ENCODE measurements at regions not wholly inside any gene's neighbourhood (a gene's known extent, or its start where the extent isn't known, plus 50 kb on each side); places are given as distances from the start of the nearest gene placed in this dataset.
"Not testable (repeated sequence)": the region's sequence is repeated elsewhere in the genome, so short reads cannot be mapped to it uniquely, and the experiment has no call there.

DNA sequence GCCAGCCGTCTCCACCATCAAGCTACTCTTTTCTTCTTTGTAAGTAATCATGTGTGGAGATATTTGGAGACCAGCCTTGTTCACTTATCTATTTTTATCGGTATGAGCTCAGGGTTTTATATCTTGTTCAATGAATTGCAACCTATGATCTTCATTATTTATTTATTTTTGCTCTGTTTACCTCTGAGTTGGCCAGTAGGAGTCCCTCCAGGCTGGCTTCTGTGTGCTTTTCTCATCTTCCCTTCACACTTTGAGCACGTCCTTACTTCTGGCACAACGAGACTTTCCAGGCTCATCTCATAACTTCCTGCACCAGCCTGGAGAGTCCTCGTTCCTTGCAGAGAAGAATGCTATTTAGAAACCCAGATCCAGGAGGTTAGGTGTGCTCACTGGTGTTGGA lies 375.8 kb upstream of the PODXL start:
- no peak for DNase-seq

- no peak for DNase-seq
These were observed 374.9 kb upstream of the PODXL start for GRCh38 chr7:131931370-131931769.

- DNase-seq: no peak
These were observed 373.2 kb upstream of the PODXL start for GRCh38 chr7:131929632-131930031.

- DNase-seq: no peak
These were observed 371.5 kb upstream of the PODXL start for GRCh38 chr7:131927770-131928423.

DNA sequence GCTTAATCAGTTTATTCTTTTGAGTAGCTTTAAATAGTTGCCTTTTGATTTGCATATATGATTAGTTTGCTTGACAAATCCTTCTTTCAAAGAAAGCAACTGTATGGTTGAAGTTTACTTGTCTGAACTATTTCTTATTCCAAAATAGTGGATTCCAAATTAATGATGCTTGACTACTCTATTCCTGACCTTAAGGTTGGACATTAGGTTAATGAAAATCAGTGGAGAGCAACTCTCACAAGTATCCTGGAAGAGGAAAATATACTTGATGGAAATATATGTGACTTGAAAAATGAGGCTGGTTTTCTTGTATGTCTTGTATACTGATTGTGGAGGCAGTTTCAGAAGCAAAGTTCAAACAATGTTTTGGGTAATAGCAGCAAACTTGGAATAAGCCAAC lies 369.2 kb upstream of the PODXL start:
- no peak for DNase-seq

DNA sequence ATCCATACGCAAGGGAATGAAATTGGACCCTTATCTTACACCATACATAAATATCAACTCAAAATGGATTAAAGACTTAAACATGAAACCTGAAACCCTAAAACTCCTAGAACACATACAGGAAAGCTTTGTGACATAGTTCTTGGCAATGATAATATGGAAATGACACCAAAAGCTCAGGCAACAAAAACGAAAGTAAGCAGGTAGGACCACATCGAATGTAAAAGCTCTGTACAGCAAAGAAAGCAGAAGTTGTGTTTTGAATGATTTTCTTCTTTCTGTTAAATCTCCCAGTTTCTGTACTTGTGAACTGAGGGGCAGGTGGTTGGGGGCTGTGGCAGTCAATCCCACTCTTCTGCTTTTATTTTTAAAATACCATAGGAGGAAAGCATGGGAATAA lies 368.4 kb upstream of the PODXL start:
- no peak for DNase-seq

- not testable (repeated sequence) for DNase-seq
These were observed 366.5 kb upstream of the PODXL start for GRCh38 chr7:131922948-131923347.

GRCh38 chr7:131921016-131921415 lies 364.6 kb upstream of the PODXL start:
- no peak for DNase-seq

GRCh38 chr7:131919920-131920709 lies 363.7 kb upstream of the PODXL start:
- DNase-seq: no peak

DNA sequence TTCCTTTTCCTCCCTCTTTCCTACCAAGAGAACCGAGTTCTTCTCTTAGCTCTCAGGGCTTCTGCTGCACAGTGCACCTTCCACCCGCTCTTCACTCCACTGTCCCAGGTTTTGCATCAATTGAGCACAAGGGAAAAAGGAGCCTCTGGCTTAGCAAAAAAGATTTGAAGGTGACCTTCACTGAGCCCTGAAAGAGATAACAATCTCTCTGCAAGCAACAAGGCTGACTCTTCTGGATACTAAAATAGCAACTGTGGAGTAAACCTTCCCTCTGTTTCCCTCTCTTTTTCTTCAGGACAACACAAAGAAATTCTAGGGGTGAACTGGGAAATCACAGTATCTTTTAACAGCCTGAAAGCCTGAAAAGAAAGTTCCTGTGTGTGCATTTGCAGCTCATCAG lies 354.7 kb upstream of the PODXL start:
- DNase-seq: no peak

DNA sequence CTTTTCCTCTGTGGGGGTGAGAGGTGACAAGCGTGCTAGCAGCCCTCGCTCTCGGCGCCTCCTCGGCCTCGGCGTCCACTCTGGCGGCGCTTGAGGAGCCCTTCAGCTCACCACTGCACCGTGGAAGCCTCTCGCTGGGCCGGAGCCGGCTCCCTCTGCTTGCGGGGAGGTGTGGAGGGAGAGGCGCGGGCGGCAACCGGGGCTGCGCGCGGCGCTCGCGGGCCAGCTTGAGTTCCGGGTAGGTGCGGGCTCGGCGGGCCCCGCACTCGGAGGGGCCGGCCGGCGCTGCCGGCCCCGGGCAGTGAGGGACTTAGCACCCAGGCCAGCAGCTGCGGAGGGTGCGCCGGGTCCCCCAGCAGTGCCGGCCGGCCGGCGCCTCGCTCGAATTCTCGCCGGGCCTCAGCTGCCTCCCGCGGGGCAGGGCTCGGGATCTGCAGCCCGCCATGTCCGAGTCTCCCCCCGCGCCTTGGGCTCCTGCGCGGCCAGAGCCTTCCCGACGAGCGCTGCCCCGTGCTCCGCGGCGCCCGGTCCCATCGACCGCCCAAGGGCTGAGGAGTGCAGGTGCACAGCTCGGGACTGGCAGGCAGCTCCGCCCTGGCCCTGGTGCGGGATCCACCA lies 352.8 kb upstream of the PODXL start:
- DNase-seq: no peak

DNA sequence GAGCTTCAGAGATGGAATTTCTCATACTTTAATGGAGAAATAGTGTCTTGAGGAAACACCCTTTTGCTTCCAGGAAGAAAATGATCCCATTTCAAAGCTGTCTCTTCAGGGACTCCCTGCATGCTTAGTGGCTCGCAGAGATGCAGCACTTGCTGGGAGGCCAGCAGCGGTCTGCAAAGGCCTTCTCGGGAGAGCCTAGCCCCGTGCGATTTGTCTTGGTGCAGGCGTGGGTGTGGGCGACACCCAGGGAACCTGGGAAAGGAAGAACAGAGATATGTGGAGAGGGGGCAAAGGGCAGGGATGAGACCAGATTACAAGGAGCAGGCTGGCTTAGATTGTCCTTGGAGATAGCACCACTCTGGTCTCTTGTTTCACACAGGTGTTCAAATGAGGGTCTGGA lies 352.3 kb upstream of the PODXL start:
- no peak for DNase-seq

DNA sequence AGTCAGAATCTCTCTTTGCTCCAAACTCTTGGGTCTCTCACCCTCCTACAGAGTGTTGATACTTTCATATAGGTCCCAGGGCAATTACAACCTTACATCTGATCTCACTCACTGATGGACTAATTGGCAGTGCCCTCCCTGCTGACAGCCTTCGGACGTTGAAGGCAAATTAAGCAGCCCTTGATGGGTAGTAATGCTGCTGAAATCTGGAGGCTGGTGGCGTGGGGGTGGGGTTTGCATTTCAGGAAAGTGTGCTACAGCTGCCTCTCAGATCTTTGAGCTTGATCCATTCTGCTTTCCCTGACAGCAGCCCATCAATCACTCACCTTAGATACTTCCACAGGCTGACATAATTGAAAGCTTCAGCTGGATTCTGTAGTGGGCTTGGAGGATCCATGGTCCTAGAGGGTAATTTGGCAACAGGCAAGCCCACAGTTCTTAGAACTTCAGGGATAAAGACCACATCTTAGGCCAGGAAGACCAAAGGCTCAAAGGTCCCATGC lies 349.1 kb upstream of the PODXL start:
- no peak for DNase-seq

DNA sequence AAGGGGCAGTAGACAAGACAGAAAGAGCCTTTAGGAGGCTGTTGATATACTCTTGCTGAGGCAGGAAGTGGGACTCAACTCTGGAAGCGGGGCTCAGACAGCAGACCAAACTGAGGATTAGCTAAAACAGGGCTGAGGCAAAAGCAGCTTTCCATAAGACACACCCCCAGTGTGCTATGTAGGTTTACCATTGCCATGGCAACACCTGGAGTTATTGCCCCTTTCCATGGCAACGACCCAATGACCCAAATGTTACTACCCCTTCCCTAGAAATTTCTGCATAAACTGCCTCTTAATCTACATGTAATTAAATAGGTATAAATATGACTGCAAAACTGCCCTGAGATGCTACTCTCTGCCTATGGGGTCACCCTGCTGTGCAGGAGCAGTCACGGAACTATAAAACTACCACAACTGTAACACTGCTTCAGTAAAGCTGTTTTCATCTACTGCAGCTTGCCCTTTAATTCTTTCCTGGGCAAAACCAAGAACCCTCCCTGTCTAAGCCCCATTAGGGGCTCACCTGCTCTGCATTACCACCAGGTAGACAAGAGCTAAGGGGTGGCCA lies 348.4 kb upstream of the PODXL start:
- DNase-seq: no peak

DNA sequence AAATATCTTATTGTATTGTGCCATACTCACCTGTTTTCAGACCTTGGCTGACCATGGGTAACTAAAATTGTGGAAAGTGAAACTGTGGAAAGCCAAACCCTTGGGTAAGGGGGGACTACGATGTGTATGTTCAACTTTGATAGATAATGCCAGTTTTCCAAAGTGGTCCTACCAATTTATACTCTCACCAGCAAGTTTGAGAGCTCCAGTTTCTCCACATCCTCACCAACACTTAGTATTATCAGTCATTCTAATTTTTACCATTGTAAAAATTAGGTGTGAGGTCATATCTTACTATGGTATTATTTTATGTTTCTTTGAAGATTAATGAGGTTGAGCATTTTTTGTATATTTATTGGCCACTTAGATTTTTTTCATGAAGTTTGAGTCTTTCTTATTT lies 346.9 kb upstream of the PODXL start:
- no peak for DNase-seq

DNA sequence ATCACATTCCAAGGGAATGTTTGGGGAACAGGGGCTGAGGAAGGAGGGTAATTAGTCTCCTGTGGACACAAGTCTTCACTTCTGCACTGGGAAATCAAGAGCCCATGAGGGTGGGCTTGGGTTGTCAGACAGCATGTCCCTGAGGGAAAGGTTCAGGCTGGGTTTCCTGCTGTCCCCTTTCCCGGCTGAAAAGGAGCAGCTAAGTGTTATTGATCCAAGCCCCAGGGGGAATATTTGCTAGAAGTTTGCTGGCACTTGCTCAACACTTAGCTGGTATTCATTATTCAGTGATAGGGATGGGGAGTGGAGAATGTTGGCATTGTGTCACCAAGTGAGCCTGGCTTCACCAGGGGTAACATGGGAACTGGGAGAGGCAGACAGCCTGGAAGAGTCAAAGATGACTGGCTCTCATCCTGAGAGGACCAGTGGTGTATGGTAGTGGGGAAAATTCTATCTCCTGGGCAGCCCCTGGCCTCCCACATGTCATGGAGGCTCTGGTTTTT lies 344.4 kb upstream of the PODXL start:
- no peak for DNase-seq

- no peak for DNase-seq
These were observed 343.0 kb upstream of the PODXL start for GRCh38 chr7:131899271-131900030.

- no peak for DNase-seq
These were observed 342.0 kb upstream of the PODXL start for GRCh38 chr7:131898418-131898817.

DNA sequence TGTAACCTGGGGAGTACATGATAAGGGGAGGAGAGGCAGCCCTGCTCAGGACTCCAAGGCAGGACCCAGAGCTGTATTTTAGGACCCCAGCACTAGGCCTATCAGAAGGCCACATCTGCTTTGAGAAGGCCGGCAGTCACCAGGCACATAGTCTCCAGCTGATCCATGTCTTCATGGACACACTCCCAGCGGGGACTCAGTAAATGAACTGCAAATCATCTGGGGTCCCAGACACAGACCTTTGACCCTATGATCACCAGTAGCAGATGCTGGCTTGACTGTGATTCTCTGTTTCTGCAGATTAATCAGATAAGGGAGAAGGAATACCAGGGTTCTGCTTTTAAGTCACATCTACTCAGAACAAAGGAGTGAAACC lies 341.4 kb upstream of the PODXL start:
- DNase-seq: no peak

- DNase-seq: peak; percentile 8
These were observed 340.8 kb upstream of the PODXL start for GRCh38 chr7:131897016-131897789.

DNA sequence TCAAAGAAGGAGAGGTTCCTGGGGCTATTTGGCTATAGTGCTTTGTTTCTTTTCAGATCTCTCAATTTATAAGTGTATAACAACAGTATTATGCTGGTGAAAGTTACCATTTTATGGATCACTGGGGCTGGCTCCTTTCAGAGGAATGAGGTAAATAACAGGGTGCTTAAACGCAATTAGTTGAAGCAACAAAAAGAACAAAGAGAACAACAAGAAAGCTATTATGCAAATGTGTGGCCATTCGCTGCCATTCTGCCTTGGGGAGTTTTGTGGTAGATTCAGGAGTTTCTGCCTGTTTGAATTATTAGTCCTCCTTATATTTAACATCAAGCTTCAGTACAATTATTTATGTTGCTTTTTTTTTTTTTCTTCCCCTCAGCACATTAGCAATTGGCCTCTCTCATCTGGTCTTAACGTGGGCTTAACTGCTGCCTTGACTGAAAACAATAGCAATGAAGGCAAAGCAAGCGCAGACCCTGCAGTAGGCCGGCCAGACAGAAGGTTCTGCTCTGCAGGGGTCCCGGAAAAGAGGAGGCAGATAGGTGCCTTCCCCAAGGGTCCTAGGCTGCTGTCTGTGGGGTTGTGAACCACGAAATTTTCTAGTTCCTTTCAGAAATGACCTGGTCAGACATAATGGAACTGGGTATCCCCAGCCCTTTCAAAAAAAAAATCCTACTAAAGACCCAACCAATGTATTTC lies 339.9 kb upstream of the PODXL start:
- no peak for DNase-seq

Data from HCEC 1CT (cell line).